Lower lobe of right lung (tissue), 2 donors: ENCODE measurements at regions not wholly inside any gene's neighbourhood (a gene's known extent, or its start where the extent isn't known, plus 50 kb on each side); places are given as distances from the start of the nearest gene placed in this dataset.
A peak's percentile ranks its signal among the peaks of the same experiment; 100 is the strongest.

Experiments used
- ATAC-seq, 2 donors: fragments of 200-7000 bp; cut with Tn5 transposase; one replicate each; pipeline ENCODE4 v1.9.1; 2020 to 2022; ENCODE audit warnings: mild to moderate bottlenecking in 2 of 2, moderate library complexity in 2 of 2
- DNase-seq: peaks from one replicate; pipeline ENCODE4 v3.0.0-alpha.2; 2020
- H3K27ac ChIP-seq: fragments of 200-600 bp; one replicate; pipeline ENCODE4 v1.8.0; 2022
- H3K27me3 ChIP-seq: fragments of 200-600 bp; one replicate; pipeline ENCODE4 v1.8.0; 2022; ENCODE audit warnings: low read depth
- H3K36me3 ChIP-seq: fragments of 200-600 bp; one replicate; pipeline ENCODE4 v1.8.0; 2022; ENCODE audit warnings: mild to moderate bottlenecking
- H3K4me1 ChIP-seq: fragments of 200-600 bp; one replicate; pipeline ENCODE4 v1.8.0; 2022
- H3K4me3 ChIP-seq: fragments of 200-600 bp; one replicate; pipeline ENCODE4 v1.8.0; 2022; ENCODE audit warnings: mild to moderate bottlenecking
- H3K9me3 ChIP-seq: fragments of 200-600 bp; one replicate; pipeline ENCODE4 v1.8.0; 2022
- CTCF ChIP-seq: fragments of 200-600 bp; IDR thresholded peaks from one replicate; pipeline ENCODE4 v1.8.0; 2022; ENCODE audit warnings: antibody characterized with exemption, mild to moderate bottlenecking
- intact Hi-C: fragments of 100-400 bp; cut with DNase I; formaldehyde crosslinking; loops from one replicate; pipeline ENCODE4 v1.11.0; 2022
- donor health status: DM: no; HTN: yes; CAD: no; lungs with severe emphysema.

- intact Hi-C loops = no loop called here
- no peak for TF ChIP-seq CTCF
- H3K27me3 ChIP-seq = no peaks in the 10 kb centered on the region
- no peak overlapping the region for H3K27ac ChIP-seq
- peak; percentile 67 for DNase-seq
- no peaks in the 10 kb centered on the region for H3K9me3 ChIP-seq
- no peaks in the 10 kb centered on the region for H3K36me3 ChIP-seq
- H3K4me1 ChIP-seq = peaks cover 16% of the 10 kb centered on the region
- no peak overlapping the region for H3K4me3 ChIP-seq
- peak; percentile 91 to 95 for ATAC-seq
Observed at GRCh38 chr15:38874464-38874863, 309.9 kb upstream of the RASGRP1 start.

- H3K4me3 ChIP-seq = no peak overlapping the region
- ATAC-seq (no peak), DNase-seq (no peak)
- H3K27me3 ChIP-seq = no peaks in the 10 kb centered on the region
- H3K36me3 ChIP-seq = no peaks in the 10 kb centered on the region
- H3K9me3 ChIP-seq = no peaks in the 10 kb centered on the region
- no peak overlapping the region for H3K27ac ChIP-seq
- H3K4me1 ChIP-seq = peaks cover 22% of the 10 kb centered on the region
- intact Hi-C loops = no loop called here
- TF ChIP-seq CTCF = no peak
Observed at GRCh38 chr15:38876211-38876610, 311.6 kb upstream of the RASGRP1 start.

GRCh38 chr15:38876621-38877020 is 312.0 kb upstream of the RASGRP1 start:
- Histone ChIP-seq H3K27ac (no peak overlapping the region), H3K36me3 (no peaks in the 10 kb centered on the region), H3K4me3 (no peak overlapping the region), H3K9me3 (no peaks in the 10 kb centered on the region), H3K4me1 (peaks cover 22% of the 10 kb centered on the region), H3K27me3 (no peaks in the 10 kb centered on the region)
- ATAC-seq (no peak), DNase-seq (no peak)
- no peak for TF ChIP-seq CTCF
- intact Hi-C loops = no loop called here

GRCh38 chr15:38877471-38877870 is 312.9 kb upstream of the RASGRP1 start:
- no peak overlapping the region for H3K27ac ChIP-seq
- no peak for ATAC-seq
- H3K9me3 ChIP-seq = no peaks in the 10 kb centered on the region
- DNase-seq = no peak
- no peak overlapping the region for H3K4me3 ChIP-seq
- intact Hi-C loops = no loop called here
- TF ChIP-seq CTCF = no peak
- no peaks in the 10 kb centered on the region for H3K27me3 ChIP-seq
- no peaks in the 10 kb centered on the region for H3K36me3 ChIP-seq
- H3K4me1 ChIP-seq = peaks cover 22% of the 10 kb centered on the region

- no peaks in the 10 kb centered on the region for H3K36me3 ChIP-seq
- no peak for TF ChIP-seq CTCF
- DNase-seq (no peak), ATAC-seq (no peak)
- intact Hi-C loops = no loop called here
- H3K27me3 ChIP-seq = no peaks in the 10 kb centered on the region
- no peak overlapping the region for H3K27ac ChIP-seq
- H3K4me3 ChIP-seq = no peak overlapping the region
- H3K4me1 ChIP-seq = peaks cover 22% of the 10 kb centered on the region
- no peaks in the 10 kb centered on the region for H3K9me3 ChIP-seq
Observed at GRCh38 chr15:38878026-38878425, 313.4 kb upstream of the RASGRP1 start.

GRCh38 chr15:38878926-38879325 is 314.3 kb upstream of the RASGRP1 start:
- Histone ChIP-seq H3K27me3 (no peaks in the 10 kb centered on the region), H3K36me3 (no peaks in the 10 kb centered on the region), H3K9me3 (no peaks in the 10 kb centered on the region), H3K4me1 (peaks cover 22% of the 10 kb centered on the region), H3K27ac (no peak overlapping the region), H3K4me3 (no peak overlapping the region)
- no peak for TF ChIP-seq CTCF
- DNase-seq (no peak), ATAC-seq (no peak)
- intact Hi-C loops = no loop called here
